ENCODE measurements at regions not wholly inside any gene's neighbourhood (a gene's known extent, or its start where the extent isn't known, plus 50 kb on each side); places are given as distances from the start of the nearest gene placed in this dataset.

DNA sequence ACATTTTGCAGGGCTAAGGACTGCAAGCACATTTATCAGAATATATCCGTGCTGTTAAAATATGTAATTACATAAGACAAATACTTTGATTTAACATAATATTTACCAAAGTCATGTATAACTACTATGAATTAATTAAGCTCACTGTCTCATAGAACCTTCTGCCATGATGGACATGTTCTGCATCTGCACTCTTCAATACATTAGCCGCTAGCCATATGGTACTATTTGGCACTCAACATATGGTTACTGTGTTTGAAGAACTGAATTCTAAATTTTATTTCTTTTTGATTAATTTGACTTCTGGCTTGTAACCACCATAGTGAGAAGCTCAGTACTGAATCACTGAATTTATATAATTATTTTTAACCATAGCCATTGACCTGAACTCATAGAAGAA, 427.0 kb upstream of the TRAM1L1 start:
- no peak for DNase-seq (ENCODE audit: low read depth, low spot score)
- POLR2A ChIA-PET: no interaction called here
- TF ChIP-seq, protein P1, sequence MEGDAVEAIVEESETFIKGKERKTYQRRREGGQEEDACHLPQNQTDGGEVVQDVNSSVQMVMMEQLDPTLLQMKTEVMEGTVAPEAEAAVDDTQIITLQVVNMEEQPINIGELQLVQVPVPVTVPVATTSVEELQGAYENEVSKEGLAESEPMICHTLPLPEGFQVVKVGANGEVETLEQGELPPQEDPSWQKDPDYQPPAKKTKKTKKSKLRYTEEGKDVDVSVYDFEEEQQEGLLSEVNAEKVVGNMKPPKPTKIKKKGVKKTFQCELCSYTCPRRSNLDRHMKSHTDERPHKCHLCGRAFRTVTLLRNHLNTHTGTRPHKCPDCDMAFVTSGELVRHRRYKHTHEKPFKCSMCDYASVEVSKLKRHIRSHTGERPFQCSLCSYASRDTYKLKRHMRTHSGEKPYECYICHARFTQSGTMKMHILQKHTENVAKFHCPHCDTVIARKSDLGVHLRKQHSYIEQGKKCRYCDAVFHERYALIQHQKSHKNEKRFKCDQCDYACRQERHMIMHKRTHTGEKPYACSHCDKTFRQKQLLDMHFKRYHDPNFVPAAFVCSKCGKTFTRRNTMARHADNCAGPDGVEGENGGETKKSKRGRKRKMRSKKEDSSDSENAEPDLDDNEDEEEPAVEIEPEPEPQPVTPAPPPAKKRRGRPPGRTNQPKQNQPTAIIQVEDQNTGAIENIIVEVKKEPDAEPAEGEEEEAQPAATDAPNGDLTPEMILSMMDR (IDR thresholded peaks at IDR 0.05; ENCODE audit: insufficient read depth, low read length, missing control alignments): no peak
- CTCF ChIA-PET: no interaction called here
- no peak overlapping the region for H3K4me3 ChIP-seq (ENCODE audit: low read depth, low read length)

DNA sequence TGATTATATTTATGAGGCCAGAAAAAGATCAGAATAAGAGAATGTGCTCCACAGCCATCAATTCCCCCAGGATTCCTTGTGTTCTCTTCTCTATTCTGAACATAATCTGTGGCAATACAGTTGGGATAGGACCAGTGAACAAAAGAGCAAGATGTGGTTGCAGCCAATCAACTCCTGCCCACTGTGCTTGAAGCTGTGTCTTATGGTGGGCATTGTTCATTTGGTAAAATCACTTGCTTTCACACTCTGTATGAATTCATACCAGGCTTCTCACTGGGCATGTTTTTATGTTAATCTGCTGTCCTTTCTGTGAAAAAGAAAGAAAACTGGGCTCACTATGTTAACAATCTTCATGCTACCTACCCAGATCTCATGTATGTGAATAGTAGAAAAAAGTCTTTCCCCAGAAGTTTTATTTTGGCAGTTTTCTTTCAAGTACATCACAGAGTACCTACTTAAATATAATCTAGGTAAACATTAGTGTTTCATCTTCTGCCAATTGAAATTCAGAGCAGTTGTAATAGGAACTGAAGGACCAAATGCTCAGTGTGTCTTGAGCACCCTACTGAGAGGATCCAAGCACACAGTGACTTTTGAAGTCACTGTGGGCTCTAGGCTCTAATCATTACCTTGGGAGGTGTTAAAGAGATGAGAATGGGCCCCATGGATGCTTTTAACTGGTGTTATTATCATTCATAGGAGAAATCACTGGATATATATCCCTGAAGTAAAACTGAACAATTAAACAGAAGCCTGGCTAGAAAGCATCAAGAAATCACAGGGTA, 429.2 kb upstream of the TRAM1L1 start:
- ChIA-PET POLR2A (no interaction called here), CTCF (no interaction called here)
- TF ChIP-seq, protein P1 (IDR thresholded peaks at IDR 0.05; ENCODE audit: insufficient read depth, low read length, missing control alignments): no peak
- DNase-seq (ENCODE audit: low read depth, low spot score): no peak
- H3K4me3 ChIP-seq (ENCODE audit: low read depth, low read length): no peak overlapping the region

DNA sequence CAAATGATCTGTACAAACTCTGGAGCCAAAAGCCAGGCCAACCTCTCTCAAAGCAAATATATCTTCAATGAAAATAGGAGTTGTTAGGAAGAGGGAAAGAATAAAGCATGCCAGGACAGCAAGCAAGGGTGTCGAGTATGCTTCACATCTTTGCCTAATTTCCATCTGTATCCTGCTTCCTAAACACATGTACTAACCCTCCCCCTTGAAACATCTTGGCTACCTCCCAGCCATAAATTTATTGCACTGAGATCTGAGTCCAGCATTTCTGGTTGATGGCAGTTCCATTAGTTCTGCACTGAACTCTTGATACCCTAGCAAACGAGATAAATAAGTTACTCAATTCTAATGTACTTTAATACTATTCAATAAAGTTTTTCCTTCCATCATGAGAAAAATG, 430.5 kb upstream of the TRAM1L1 start:
- ChIA-PET CTCF (no interaction called here), POLR2A (no interaction called here)
- no peak for DNase-seq (ENCODE audit: low read depth, low spot score)
- no peak overlapping the region for H3K4me3 ChIP-seq (ENCODE audit: low read depth, low read length)
- TF ChIP-seq, protein P1 (IDR thresholded peaks at IDR 0.05; ENCODE audit: insufficient read depth, low read length, missing control alignments): no peak

DNA sequence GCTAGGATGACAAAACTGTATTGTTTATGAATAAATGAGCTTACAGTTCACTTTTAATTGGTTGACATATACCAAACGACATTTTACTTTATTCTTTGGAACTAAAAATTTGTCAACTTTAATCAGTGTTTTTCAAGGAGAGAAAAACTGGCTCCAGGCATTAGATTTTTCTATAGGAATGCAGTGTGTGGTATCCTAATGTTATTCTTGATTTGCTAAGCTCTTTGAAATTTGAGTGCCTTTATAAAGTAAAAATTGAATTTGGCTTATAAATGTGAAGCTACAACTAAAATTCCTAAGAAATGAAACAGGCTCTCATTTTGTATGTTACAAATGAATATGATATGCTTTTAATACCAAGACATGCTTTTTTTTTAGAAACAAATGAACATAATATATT, 442.2 kb upstream of the TRAM1L1 start:
- no peak overlapping the region for H3K4me3 ChIP-seq (ENCODE audit: low read depth, low read length)
- ChIA-PET CTCF (no interaction called here), POLR2A (no interaction called here)
- no peak for DNase-seq (ENCODE audit: low read depth, low spot score)
- TF ChIP-seq, protein P1 (IDR thresholded peaks at IDR 0.05; ENCODE audit: insufficient read depth, low read length, missing control alignments): no peak

DNA sequence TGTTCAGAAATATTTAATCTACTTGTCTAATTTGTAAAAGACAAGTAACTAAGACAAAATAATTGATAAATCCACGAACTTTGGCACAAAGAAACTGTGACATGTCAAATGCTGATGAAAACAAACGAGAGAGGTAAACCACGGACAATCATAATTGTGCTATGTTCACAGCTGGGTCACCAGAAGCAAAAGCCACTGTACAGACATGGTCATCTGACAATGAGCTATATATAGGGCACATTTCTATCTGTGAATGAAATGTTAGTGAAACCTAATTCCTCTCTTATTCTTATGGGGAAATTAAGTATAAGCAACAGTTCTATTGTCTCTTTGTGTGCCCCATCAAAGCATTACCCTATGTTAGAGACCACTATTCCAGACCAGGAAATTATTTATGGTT, 444.0 kb upstream of the TRAM1L1 start:
- H3K4me3 ChIP-seq (ENCODE audit: low read depth, low read length): no peak overlapping the region
- ChIA-PET CTCF (no interaction called here), POLR2A (no interaction called here)
- TF ChIP-seq, protein P1 (IDR thresholded peaks at IDR 0.05; ENCODE audit: insufficient read depth, low read length, missing control alignments): no peak
- no peak for DNase-seq (ENCODE audit: low read depth, low spot score)

DNA sequence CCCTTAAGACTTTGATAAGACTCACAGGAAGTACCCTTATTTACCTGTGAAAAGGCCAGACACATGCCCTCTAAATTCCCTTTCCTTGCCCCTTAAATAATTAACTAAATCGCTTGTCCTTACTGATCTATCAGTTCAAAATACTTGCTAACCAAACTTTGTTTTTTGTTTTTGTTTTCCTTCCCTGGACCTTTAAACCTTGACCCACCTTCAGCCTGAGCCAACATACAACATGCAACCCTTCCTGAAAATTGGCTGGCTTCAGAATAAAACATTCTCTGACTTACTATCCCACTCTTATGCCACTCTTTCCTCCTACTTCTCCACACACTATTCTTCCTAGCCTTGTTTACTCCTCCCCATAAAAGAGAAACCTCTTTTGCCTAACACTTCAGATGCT, 448.1 kb upstream of the TRAM1L1 start:
- CTCF ChIA-PET: no interaction called here
- DNase-seq (ENCODE audit: low read depth, low spot score): no peak
- H3K4me3 ChIP-seq (ENCODE audit: low read depth, low read length): no peak overlapping the region
- POLR2A ChIA-PET: no interaction called here
- TF ChIP-seq, protein P1 (IDR thresholded peaks at IDR 0.05; ENCODE audit: insufficient read depth, low read length, missing control alignments): no peak

All from AG04449 (cell line).